ENCODE measurements at regions not wholly inside any gene's neighbourhood (a gene's known extent, or its start where the extent isn't known, plus 50 kb on each side); places are given as distances from the start of the nearest gene placed in this dataset.

- DNase-seq (ENCODE audit: low read depth, low spot score) = no peak
- H3K27me3 ChIP-seq (ENCODE audit: insufficient read depth, low read length) = no peaks in the 10 kb centered on the region
- no peak for ATAC-seq
- H3K9me2 ChIP-seq (ENCODE audit: insufficient read depth) = no peaks in the 10 kb centered on the region
- no peak overlapping the region for H3K27ac ChIP-seq (ENCODE audit: low read depth, low read length)
- H3K9ac ChIP-seq (ENCODE audit: low read length) = no peak overlapping the region
- H3K9me3 ChIP-seq (ENCODE audit: control insufficient read depth in 1 of 2, insufficient read depth in 1 of 2, low read depth in 1 of 2, low read length in 2 of 2) = no peaks in the 10 kb centered on the region
- ChIA-PET CTCF (no interaction called here), POLR2A (no interaction called here), RAD21 (ENCODE audit: low non-redundant PET in 1 of 2, low total read pairs in 2 of 2, uncharacterized antibody in 2 of 2, unreplicated experiment in 2 of 2) (no interaction called here)
- BruUV-seq (replicated peaks) = no TSS peak
- no peaks in the 10 kb centered on the region for H3K79me2 ChIP-seq (ENCODE audit: insufficient read depth, low read length)
- TF ChIP-seq FOSL1 (IDR thresholded peaks at IDR 0.05; ENCODE audit: low read depth) (no peak), ATF3 (IDR thresholded peaks at IDR 0.05) (no peak), YY1 (IDR thresholded peaks at IDR 0.05; ENCODE audit: extremely low read depth, insufficient replicate concordance, low read depth, low read length) (no peak), EGR1 (IDR thresholded peaks at IDR 0.05; ENCODE audit: low read depth) (no peak), SRF (IDR thresholded peaks at IDR 0.05; ENCODE audit: low read depth) (no peak), CBX3 (IDR thresholded peaks at IDR 0.05; ENCODE audit: low read depth) (no peak), TCF7L2 (IDR thresholded peaks at IDR 0.05; ENCODE audit: borderline replicate concordance, extremely low read depth, insufficient read depth, insufficient read length) (no peak), POLR2A (IDR thresholded peaks at IDR 0.05; ENCODE audit: borderline replicate concordance, extremely low read depth, insufficient read depth, insufficient read length) (no peak), ELF1 (IDR thresholded peaks at IDR 0.05; ENCODE audit: borderline replicate concordance, low read depth) (no peak), EZH2phosphoT487 (IDR thresholded peaks at IDR 0.05; ENCODE audit: borderline replicate concordance) (no peak), EZH2 (IDR thresholded peaks at IDR 0.05) (no peak), JUND (IDR thresholded peaks at IDR 0.05) (no peak), ZNF274 (IDR thresholded peaks at IDR 0.05; ENCODE audit: low read depth, low read length) (no peak), RAD21 (IDR thresholded peaks at IDR 0.05; ENCODE audit: low read depth) (no peak), ZFX (IDR thresholded peaks at IDR 0.05) (no peak), POLR2AphosphoS5 (IDR thresholded peaks at IDR 0.05; ENCODE audit: low read depth, low read length) (no peak), CEBPB (IDR thresholded peaks at IDR 0.05; ENCODE audit: low read depth) (no peak)
- TF ChIP-seq, protein P1, sequence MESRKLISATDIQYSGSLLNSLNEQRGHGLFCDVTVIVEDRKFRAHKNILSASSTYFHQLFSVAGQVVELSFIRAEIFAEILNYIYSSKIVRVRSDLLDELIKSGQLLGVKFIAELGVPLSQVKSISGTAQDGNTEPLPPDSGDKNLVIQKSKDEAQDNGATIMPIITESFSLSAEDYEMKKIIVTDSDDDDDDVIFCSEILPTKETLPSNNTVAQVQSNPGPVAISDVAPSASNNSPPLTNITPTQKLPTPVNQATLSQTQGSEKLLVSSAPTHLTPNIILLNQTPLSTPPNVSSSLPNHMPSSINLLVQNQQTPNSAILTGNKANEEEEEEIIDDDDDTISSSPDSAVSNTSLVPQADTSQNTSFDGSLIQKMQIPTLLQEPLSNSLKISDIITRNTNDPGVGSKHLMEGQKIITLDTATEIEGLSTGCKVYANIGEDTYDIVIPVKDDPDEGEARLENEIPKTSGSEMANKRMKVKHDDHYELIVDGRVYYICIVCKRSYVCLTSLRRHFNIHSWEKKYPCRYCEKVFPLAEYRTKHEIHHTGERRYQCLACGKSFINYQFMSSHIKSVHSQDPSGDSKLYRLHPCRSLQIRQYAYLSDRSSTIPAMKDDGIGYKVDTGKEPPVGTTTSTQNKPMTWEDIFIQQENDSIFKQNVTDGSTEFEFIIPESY (IDR thresholded peaks at IDR 0.05; ENCODE audit: extremely low read depth, insufficient replicate concordance, low read length) = no peak
- TF ChIP-seq, protein P2, sequence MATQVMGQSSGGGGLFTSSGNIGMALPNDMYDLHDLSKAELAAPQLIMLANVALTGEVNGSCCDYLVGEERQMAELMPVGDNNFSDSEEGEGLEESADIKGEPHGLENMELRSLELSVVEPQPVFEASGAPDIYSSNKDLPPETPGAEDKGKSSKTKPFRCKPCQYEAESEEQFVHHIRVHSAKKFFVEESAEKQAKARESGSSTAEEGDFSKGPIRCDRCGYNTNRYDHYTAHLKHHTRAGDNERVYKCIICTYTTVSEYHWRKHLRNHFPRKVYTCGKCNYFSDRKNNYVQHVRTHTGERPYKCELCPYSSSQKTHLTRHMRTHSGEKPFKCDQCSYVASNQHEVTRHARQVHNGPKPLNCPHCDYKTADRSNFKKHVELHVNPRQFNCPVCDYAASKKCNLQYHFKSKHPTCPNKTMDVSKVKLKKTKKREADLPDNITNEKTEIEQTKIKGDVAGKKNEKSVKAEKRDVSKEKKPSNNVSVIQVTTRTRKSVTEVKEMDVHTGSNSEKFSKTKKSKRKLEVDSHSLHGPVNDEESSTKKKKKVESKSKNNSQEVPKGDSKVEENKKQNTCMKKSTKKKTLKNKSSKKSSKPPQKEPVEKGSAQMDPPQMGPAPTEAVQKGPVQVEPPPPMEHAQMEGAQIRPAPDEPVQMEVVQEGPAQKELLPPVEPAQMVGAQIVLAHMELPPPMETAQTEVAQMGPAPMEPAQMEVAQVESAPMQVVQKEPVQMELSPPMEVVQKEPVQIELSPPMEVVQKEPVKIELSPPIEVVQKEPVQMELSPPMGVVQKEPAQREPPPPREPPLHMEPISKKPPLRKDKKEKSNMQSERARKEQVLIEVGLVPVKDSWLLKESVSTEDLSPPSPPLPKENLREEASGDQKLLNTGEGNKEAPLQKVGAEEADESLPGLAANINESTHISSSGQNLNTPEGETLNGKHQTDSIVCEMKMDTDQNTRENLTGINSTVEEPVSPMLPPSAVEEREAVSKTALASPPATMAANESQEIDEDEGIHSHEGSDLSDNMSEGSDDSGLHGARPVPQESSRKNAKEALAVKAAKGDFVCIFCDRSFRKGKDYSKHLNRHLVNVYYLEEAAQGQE (IDR thresholded peaks at IDR 0.05; ENCODE audit: low read depth) = no peak
- no peak overlapping the region for H3K4me2 ChIP-seq (ENCODE audit: low read length)
- no peaks in the 10 kb centered on the region for H4K20me1 ChIP-seq (ENCODE audit: insufficient read depth)
- no peaks in the 10 kb centered on the region for H3K36me3 ChIP-seq (ENCODE audit: control insufficient read depth in 1 of 2, insufficient read depth in 2 of 2, low read length in 2 of 2)
- intact Hi-C loops (cut with micrococcal nuclease) = no loop called here
- H3K4me1 ChIP-seq (ENCODE audit: control insufficient read depth in 1 of 2, insufficient read depth in 2 of 2, low read length in 2 of 2) = no peaks in the 10 kb centered on the region
- no peak overlapping the region for H2AFZ ChIP-seq (ENCODE audit: low read depth, low read length, poor library complexity, severe bottlenecking)
- no peak overlapping the region for H3K4me3 ChIP-seq (replicated peaks in 1 of 2; ENCODE audit: low read depth in 1 of 2, low read length in 2 of 2)
Measured at GRCh38 chr4:170522427-170522970, 432.7 kb upstream of the AADAT start.
